ENCODE measurements at regions not wholly inside any gene's neighbourhood (a gene's known extent, or its start where the extent isn't known, plus 50 kb on each side); places are given as distances from the start of the nearest gene placed in this dataset.

- TF ChIP-seq EZH2 (IDR thresholded peaks at IDR 0.05; ENCODE audit: low read depth) (no peak), CTCF (conservative IDR thresholded peaks at IDR 0.05) (no peak)
- Histone ChIP-seq H3K4me2 (no peak overlapping the region), H3K36me3 (ENCODE audit: low read depth) (no peaks in the 10 kb centered on the region), H4K20me1 (ENCODE audit: insufficient read depth) (no peaks in the 10 kb centered on the region), H3F3A (ENCODE audit: insufficient read depth, low read depth) (no peaks in the 10 kb centered on the region), H3K9me3 (ENCODE audit: insufficient read depth, low read depth) (no peaks in the 10 kb centered on the region), H3K27me3 (ENCODE audit: insufficient read depth, low read depth) (no peaks in the 10 kb centered on the region), H3K4me1 (replicated peaks; ENCODE audit: insufficient read depth) (no peaks in the 10 kb centered on the region), H2AFZ (no peak overlapping the region), H3K9me2 (ENCODE audit: insufficient read depth) (no peaks in the 10 kb centered on the region), H3K79me2 (ENCODE audit: low read depth) (no peaks in the 10 kb centered on the region), H3K4me3 (no peak overlapping the region), H3K27ac (no peak overlapping the region)
- no peak for DNase-seq
- intact Hi-C loops (cut with micrococcal nuclease; ENCODE audit: unreplicated experiment), result no loop called here
- POLR2A ChIA-PET (ENCODE audit: unreplicated experiment), result no interaction called here
- no TSS peak for BruUV-seq (replicated peaks)
- CTCF ChIA-PET, result no interaction called here
Measured at GRCh38 chr6:91436448-91436847, 849.6 kb upstream of the MAP3K7 start.

GRCh38 chr6:91435630-91436029 is 848.8 kb upstream of the MAP3K7 start:
- Histone ChIP-seq H3K79me2 (ENCODE audit: low read depth) (no peaks in the 10 kb centered on the region), H3K9me2 (ENCODE audit: insufficient read depth) (no peaks in the 10 kb centered on the region), H3K4me1 (replicated peaks; ENCODE audit: insufficient read depth) (no peaks in the 10 kb centered on the region), H4K20me1 (ENCODE audit: insufficient read depth) (no peaks in the 10 kb centered on the region), H3K9me3 (ENCODE audit: insufficient read depth, low read depth) (no peaks in the 10 kb centered on the region), H3K27ac (no peak overlapping the region), H3F3A (ENCODE audit: insufficient read depth, low read depth) (no peaks in the 10 kb centered on the region), H3K4me3 (no peak overlapping the region), H3K36me3 (ENCODE audit: low read depth) (no peaks in the 10 kb centered on the region), H2AFZ (no peak overlapping the region), H3K4me2 (no peak overlapping the region), H3K27me3 (ENCODE audit: insufficient read depth, low read depth) (no peaks in the 10 kb centered on the region)
- CTCF ChIA-PET, result interaction anchor here (0.6 kb wide), 1 partner anchor 551 kb away, joined by 3 read pairs; no protein-coding TSS in a partner anchor
- DNase-seq, result peak in 1 of 2 experiments; percentile 12
- BruUV-seq (replicated peaks), result no TSS peak
- intact Hi-C loops (cut with micrococcal nuclease; ENCODE audit: unreplicated experiment), result no loop called here
- TF ChIP-seq EZH2 (IDR thresholded peaks at IDR 0.05; ENCODE audit: low read depth), result no peak
- no peak for TF ChIP-seq CTCF (conservative IDR thresholded peaks at IDR 0.05)
- POLR2A ChIA-PET (ENCODE audit: unreplicated experiment), result no interaction called here

- Histone ChIP-seq H4K20me1 (ENCODE audit: insufficient read depth) (no peaks in the 10 kb centered on the region), H3K27me3 (ENCODE audit: insufficient read depth, low read depth) (no peaks in the 10 kb centered on the region), H3K4me1 (replicated peaks; ENCODE audit: insufficient read depth) (no peaks in the 10 kb centered on the region), H3K9me3 (ENCODE audit: insufficient read depth, low read depth) (no peaks in the 10 kb centered on the region), H2AFZ (no peak overlapping the region), H3K9me2 (ENCODE audit: insufficient read depth) (no peaks in the 10 kb centered on the region), H3K79me2 (ENCODE audit: low read depth) (no peaks in the 10 kb centered on the region), H3K27ac (no peak overlapping the region), H3F3A (ENCODE audit: insufficient read depth, low read depth) (no peaks in the 10 kb centered on the region), H3K36me3 (ENCODE audit: low read depth) (no peaks in the 10 kb centered on the region), H3K4me3 (no peak overlapping the region), H3K4me2 (no peak overlapping the region)
- DNase-seq, result no peak
- intact Hi-C loops (cut with micrococcal nuclease; ENCODE audit: unreplicated experiment), result no loop called here
- ChIA-PET CTCF (no interaction called here), POLR2A (ENCODE audit: unreplicated experiment) (no interaction called here)
- TF ChIP-seq EZH2 (IDR thresholded peaks at IDR 0.05; ENCODE audit: low read depth) (no peak), CTCF (conservative IDR thresholded peaks at IDR 0.05) (no peak)
- BruUV-seq (replicated peaks), result no TSS peak
Measured at GRCh38 chr6:91434576-91434975, 847.7 kb upstream of the MAP3K7 start.
